Activated effector memory CD4-positive, alpha-beta T cell treated with anti-CD3 and anti-CD28 coated beads, Interleukin-2, amount 50 U/mL, for 16 hours (primary cell): ENCODE measurements at regions not wholly inside any gene's neighbourhood (a gene's known extent, or its start where the extent isn't known, plus 50 kb on each side); places are given as distances from the start of the nearest gene placed in this dataset.

Experiments used
- DNase-seq: peaks from one replicate; pipeline ENCODE4 v3.0.0-alpha.2; 2020

- DNase-seq = no peak
These were observed 55.6 kb downstream of the ZNF281 start for GRCh38 chr1:200354243-200354642.

DNA sequence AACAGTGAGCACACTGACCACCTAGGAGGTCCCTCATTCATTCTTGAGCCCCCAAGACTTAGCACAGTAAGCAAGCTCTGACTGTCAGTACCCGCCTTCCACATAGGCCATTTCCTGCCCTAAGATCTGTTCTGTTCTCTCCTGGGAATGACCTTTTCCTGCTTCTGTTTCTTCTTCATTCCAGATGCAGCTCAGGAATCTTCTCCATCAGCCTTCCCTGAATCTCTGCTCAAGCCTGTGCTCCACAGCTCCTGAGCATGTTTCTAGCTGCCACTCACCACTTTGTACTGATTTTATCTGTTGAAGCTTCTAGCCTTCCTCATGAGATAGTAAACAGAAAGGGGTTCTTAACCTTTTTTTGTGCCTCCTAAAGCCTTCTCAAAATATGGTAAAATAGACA is 56.6 kb downstream of the ZNF281 start:
- DNase-seq = no peak

DNA sequence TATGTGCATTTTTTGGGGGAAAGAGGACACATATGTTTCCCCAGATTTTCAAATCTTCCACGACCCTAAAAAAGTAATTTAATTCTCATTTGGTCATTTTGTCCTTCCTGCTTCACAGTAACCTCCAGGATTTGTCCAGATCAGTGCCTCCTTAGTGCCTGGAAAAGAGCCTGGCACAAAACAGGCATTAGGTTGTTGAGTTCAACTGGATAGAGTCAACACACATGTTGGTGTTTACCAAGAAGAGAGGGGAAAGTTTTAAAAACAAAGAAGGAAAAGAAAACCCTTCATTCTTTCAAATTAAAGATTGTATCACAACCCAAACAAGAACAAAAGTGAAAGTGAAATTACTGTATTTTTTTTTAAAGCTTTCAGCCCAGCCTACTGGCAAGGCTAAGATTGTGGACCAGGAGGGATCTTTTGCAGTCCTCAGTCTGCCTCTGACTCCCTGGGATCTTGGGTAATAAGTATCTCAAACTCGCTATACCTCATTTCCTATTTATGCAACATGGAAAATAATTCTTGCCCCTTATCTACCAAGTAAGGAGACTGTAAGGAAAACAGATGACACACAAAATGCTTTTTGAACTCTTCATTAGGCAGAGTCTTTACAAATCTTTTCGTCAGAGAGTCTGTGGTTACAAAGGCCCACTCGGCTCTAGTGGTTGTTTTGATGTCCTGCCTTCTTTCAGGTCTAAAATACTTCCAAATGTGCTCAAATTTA is 57.8 kb downstream of the ZNF281 start:
- DNase-seq = no peak

DNA sequence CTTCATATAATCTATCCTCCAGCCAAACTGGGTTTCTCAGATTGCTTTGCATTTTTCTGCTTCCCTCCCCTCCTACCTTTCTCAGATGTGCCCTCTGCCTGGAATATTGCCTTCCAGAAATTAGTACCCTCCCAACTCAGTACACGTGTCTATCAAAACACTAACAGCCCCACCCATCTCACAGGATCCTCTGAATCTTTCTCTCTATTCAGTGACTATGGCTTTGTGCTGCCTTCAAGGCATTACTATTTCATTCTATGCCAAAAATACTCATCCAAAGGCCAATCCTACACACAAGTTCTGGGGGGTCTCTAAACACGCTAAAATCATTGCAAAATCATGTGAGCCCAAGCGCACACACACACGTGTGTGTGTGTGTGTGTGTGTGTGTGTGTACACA is 58.4 kb downstream of the ZNF281 start:
- no peak for DNase-seq

- DNase-seq = no peak
These were observed 63.1 kb downstream of the ZNF281 start for GRCh38 chr1:200346700-200347099.

- DNase-seq = no peak
These were observed 64.3 kb downstream of the ZNF281 start for GRCh38 chr1:200345520-200345919.

GRCh38 chr1:200343874-200344273 is 66.0 kb downstream of the ZNF281 start:
- DNase-seq = no peak

DNA sequence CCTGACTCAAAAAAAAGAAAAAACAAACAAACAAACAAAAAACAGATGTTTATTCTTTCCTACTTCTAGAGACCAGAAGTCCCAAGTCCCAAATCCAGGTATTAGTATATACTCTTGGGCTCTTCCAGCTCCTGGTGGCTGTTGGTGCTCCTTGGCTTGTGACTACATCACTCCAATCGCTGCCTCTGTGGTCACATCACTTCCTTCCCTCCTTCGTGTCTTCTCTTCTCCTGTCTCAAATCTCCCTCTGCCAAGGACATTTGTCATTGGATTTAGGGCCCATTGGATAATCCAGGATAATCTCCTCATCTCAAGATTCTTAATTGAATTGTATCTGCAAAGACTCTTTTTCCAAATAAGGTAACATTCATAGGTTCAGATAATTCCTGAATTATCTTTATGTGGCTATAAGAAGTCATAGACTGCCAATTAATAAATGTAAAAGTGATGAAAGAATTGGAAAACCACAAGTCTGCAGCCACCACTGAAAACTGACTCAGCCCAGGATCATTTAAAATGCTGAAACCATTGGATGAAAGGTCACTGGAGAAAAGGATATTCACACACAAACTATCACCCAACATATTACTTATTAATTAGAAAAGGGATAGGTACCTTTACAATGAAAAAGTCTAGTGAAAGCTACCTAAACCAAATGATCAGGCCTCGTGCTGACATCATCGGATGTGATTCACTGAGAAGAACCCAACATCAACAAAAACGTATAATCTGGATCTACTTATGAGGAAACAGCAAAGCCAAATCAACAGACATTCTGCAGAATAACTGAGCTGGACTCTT is 67.1 kb downstream of the ZNF281 start:
- DNase-seq = no peak

DNA sequence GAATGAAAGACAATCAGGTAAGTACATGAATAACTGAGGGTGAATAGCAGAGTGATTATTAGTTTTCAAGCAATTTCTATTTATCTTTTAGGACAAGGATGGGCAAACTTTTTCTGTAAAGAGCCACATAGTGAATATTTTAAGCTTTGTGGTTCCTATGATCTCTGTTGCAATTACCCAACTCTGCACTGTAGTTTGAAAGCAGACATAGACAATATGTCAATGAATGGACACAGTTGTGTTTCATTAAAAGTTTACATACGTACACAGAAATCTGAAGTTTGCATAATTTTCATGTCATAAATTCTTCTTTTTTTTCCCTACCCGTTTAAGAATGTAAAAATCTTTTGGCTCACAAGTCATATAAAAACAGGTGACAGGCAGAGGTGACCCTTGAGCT is 71.4 kb downstream of the ZNF281 start:
- no peak for DNase-seq

DNA sequence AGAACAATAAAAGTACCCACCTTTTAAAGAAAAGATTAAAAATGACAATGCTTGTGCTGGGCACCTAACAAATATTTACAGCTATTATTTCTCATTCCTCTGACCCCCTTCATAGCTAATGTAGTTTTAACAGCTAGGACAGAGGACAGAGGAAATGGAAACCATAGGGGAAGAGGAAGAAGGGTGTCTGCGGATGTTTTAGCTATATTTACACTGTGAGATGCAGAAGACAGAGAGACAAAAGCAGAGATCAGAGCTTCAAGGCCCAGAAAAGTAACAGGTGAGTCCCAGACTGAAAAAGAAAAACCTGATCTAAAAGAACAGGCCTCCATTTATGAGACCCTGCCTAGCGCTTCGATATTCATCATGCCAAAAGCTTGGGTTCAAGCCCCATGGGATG is 72.0 kb downstream of the ZNF281 start:
- DNase-seq = no peak

DNA sequence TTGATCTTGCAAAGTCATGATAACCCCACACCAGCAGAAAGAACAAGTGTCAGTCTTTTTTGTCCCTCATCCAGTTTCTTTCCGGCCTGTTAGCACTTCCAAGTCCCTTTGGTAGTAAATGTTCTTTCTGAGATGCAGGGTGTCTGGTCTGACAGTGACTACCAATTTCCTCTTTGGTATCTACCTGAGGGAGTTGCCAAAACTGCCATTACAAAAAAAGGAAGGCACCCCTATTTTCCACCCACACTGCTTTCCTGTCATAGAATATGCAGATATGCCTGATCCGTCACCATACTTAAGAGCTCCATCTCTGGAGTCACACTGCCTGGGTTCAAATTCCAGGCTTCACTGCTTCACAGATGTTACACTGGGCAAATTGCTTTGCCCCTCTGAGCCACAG is 72.4 kb downstream of the ZNF281 start:
- DNase-seq = no peak

DNA sequence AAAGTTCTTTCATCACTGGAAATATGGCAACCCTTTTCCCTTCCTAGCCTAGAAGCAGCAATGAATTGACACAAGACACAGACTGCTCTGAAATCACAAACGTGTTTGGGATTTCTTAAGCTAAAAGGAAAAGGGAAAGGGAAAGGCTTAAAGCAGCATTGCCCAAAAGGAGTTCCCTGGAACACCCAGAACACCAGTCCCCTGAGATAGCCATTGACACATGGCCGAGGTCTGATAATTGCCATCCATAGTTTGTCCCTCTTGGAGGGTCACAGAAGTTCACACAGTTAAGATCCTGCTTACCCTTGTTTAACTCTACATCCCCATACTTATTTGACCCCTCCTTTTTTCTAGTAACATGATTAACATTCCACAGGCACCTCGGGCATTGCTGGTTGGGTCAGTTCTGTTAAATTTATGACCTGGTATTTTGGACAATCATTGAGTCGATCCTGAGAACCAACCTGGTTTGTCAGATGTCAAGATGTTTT is 72.9 kb downstream of the ZNF281 start:
- no peak for DNase-seq

- no peak for DNase-seq
These were observed 73.6 kb downstream of the ZNF281 start for GRCh38 chr1:200336101-200336845.

DNA sequence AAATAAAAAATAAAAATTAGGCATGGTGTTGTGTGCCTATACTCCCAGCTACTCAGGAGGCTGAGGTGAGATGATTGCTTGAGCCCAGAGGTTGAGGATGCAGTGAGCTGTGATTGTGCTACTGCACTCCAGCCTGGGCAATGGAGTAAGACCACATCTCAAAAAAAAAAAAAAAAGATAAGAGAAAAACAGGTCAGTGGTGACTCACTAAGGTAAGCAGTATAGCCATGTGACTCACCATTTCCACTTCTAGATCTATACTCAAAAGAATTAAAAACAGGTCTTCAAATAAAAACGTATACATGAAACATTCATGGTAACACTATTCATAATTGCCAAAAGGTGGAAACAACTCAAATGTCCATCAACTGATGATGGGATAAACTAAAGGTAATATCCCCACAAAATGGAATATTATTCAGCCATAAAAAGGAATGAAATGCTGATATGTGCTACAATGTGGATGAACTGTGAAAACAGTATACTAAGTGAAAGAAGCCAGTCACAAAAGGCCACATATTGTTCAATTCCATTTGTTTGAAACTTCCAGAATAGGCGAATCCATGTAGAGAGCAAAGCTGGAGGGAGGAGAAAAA is 75.1 kb downstream of the ZNF281 start:
- DNase-seq = no peak

- DNase-seq = no peak
These were observed 76.5 kb downstream of the ZNF281 start for GRCh38 chr1:200333329-200333728.

GRCh38 chr1:200332716-200333115 is 77.1 kb downstream of the ZNF281 start:
- no peak for DNase-seq

- DNase-seq = no peak
These were observed 79.0 kb downstream of the ZNF281 start for GRCh38 chr1:200330741-200331428.

DNA sequence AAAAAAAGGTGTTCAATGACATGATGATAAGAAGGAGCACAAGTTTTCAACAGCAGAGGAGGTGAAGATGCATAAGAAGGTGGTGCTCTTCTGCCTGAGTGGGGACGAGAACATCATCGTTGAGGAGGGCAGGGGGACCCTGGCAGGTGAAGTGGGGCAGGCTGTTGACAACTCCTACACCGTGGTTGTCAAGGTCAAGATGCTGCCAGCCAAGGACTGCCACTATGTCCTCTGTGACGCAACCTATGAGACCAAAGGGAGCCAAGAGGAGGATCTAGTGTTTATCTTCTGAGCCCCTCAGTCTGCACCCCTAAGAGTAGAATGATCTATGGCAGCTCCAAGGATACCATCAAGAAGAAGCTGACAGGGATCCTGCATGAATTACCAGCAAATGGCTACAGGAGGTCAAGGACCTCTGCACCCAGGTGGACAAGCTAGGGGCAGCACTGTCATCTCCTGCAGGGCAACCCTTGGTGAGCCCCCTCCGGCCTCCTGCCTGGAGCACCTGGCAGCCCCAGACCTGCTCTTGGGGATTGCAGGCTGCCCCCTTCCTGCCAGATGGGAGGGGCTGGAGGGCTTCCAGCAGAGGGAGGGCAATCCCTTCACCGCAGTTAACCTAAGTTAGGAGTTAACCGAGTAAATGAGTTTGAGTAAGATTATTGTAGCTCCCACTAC is 80.5 kb downstream of the ZNF281 start:
- no peak for DNase-seq

GRCh38 chr1:200328379-200328778 is 81.5 kb downstream of the ZNF281 start:
- DNase-seq = no peak

GRCh38 chr1:200323856-200324400 is 85.9 kb downstream of the ZNF281 start:
- no peak for DNase-seq

GRCh38 chr1:200319148-200319547 is 90.7 kb downstream of the ZNF281 start:
- no peak for DNase-seq

DNA sequence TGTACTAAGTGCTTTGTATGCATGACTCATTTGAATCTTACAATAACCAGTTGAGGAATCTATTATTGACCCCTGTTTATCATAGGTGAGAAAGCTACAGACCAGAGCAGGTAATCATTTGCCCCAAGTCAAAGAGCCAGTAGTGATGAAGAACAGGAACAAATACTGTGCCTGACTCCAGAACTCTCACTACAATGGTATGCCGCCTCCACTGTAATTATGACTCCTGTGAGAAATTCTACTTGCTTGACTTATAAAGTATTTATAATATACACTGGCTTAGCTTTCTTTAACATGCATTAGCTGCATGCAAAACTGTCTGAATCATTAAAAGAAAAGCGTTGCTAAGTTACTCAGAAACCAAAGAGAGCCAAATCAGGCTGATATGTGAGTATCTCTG is 92.6 kb downstream of the ZNF281 start:
- no peak for DNase-seq
